K562 (cell line): ENCODE measurements at regions not wholly inside any gene's neighbourhood (a gene's known extent, or its start where the extent isn't known, plus 50 kb on each side); places are given as distances from the start of the nearest gene placed in this dataset.

Source experiments
- ATAC-seq: fragments of 200-7000 bp; cut with Tn5 transposase; 3 replicates; pipeline ENCODE4 v1.9.1; 2020; ENCODE audit warnings: moderate library complexity
- BruUV-seq: library from RNA; stranded (reverse); fragments of 400-500 nt; replicated peaks from 2 replicates; lab custom pipeline; 2021; lab: Mats Ljungman, UMichigan
- CTCF ChIA-PET: fragments of 300-600 bp; formaldehyde crosslinking; extraction: SDS; loops from one replicate; lab custom pipeline; 2021; ENCODE audit warnings: low intra/inter-chr PET ratio; lab: Yijun Ruan, JAX
- POLR2A ChIA-PET: fragments of 300-600, 350-650 bp; sonication (Branson Sonifier 250); formaldehyde crosslinking; extraction: SDS; loops from one replicate; lab custom pipeline; 2021; ENCODE audit warnings: antibody characterized with exemption, inconsistent platforms; lab: Yijun Ruan, JAX
- DNase-seq, 4 experiments: peaks; one replicate each; pipeline versions ENCODE4 v3.0.0 to v3.0.0-alpha.2; 2011 to 2018; ENCODE audit warnings: low spot score in 3 of 4, mixed read lengths in 3 of 4; ENCODE audit errors: extremely low read depth in 1 of 4
- FAIRE-seq: peaks from 2 replicates; lab custom pipeline; 2011; peaks lifted over from hg19 to GRCh38; lab: Jason Lieb, UNC
- H2AFZ ChIP-seq: 2 replicates; pipeline ENCODE4 v1.6.0; 2011; ENCODE audit warnings: low read depth, low read length, control low read depth, inconsistent platforms
- H3K27ac ChIP-seq: fragments of 200-600 bp; 3 replicates; pipeline ENCODE4 v1.8.0; 2011; ENCODE audit warnings: low read depth, mild to moderate bottlenecking, control low read depth, inconsistent platforms, low read length, moderate library complexity, mixed read lengths; ENCODE audit errors: extremely low read depth
- H3K27me3 ChIP-seq, 2 experiments: fragments of 300-600 bp in 1 of 2; 2 replicates in 1 of 2; 3 replicates in 1 of 2; pipeline versions ENCODE4 v1.6.0 to v1.8.0; 2011; ENCODE audit warnings: inconsistent platforms in 2 of 2, low read length in 2 of 2, mild to moderate bottlenecking in 1 of 2, mixed read lengths in 1 of 2, moderate library complexity in 1 of 2; ENCODE audit not compliant: control insufficient read depth in 2 of 2, insufficient read depth in 2 of 2
- H3K36me3 ChIP-seq: fragments of 300-600 bp; 3 replicates; pipeline ENCODE4 v1.8.0; 2011; ENCODE audit warnings: mild to moderate bottlenecking, low read length, inconsistent platforms; ENCODE audit not compliant: control insufficient read depth, insufficient read depth
- H3K4me1 ChIP-seq, 2 experiments: fragments of 200-600 bp in 1 of 2; replicated peaks in 1 of 2; 2 replicates in 1 of 2; 3 replicates in 1 of 2; pipeline versions ENCODE4 v1.5.1 to v1.8.0; 2011; ENCODE audit warnings: inconsistent platforms in 2 of 2, low read length in 2 of 2, mild to moderate bottlenecking in 1 of 2, mixed read lengths in 1 of 2, moderate library complexity in 1 of 2; ENCODE audit not compliant: control insufficient read depth in 2 of 2, insufficient read depth in 2 of 2
- H3K4me2 ChIP-seq: 2 replicates; pipeline ENCODE4 v1.6.1; 2011; ENCODE audit warnings: low read length, control low read depth, inconsistent platforms, mixed read lengths; ENCODE audit not compliant: insufficient read depth
- H3K4me3 ChIP-seq: fragments of 200-600 bp; sonication (generic), shearing (Covaris generic); 2 replicates; pipeline ENCODE4 v1.5.1; 2016; ENCODE audit warnings: control low read depth, inconsistent platforms
- H3K79me2 ChIP-seq: fragments of 200-600 bp; 3 replicates; pipeline ENCODE4 v1.8.0; 2011; ENCODE audit warnings: low read length, inconsistent platforms; ENCODE audit not compliant: control insufficient read depth, insufficient read depth
- H3K9ac ChIP-seq, 2 experiments: 2 replicates each; pipeline versions ENCODE4 v1.6.0 to v1.6.1; 2011; ENCODE audit warnings: low read depth in 2 of 2, low read length in 2 of 2, control low read depth in 1 of 2, inconsistent platforms in 1 of 2, mild to moderate bottlenecking in 1 of 2, mixed read lengths in 1 of 2; ENCODE audit not compliant: insufficient read depth in 1 of 2
- H3K9me1 ChIP-seq: one replicate; pipeline ENCODE4 v1.6.0; 2011; ENCODE audit warnings: inconsistent platforms, mild to moderate bottlenecking, low read length, moderate library complexity; ENCODE audit not compliant: control insufficient read depth, insufficient read depth
- H3K9me3 ChIP-seq: replicated peaks from 2 replicates; pipeline ENCODE4 v1.5.1; 2011; ENCODE audit warnings: low read depth, low read length, inconsistent platforms; ENCODE audit not compliant: control insufficient read depth, insufficient read depth
- H4K20me1 ChIP-seq: replicated peaks from 2 replicates; pipeline ENCODE4 v1.6.1; 2011; ENCODE audit warnings: low read length, inconsistent platforms, mixed read lengths; ENCODE audit not compliant: control insufficient read depth, insufficient read depth
- E2F3 ChIP-seq: fragments of 250-450 bp; sonication (Bioruptor Pico); IDR thresholded peaks from 2 replicates; pipeline ENCODE4 v1.4.0; 2020; ENCODE audit warnings: mild to moderate bottlenecking
- FOXA3 ChIP-seq, 2 experiments: fragments of 450-650 bp in 1 of 2; sonication (generic) in 1 of 2; formaldehyde crosslinking; IDR thresholded peaks in 1 of 2; conservative IDR thresholded peaks in 1 of 2; 2 replicates each; pipeline versions ENCODE4 v1.4.0 to v1.8.0; 2020 to 2022; ENCODE audit warnings: mild to moderate bottlenecking in 2 of 2, missing genetic modification reagents in 1 of 2
- FOXP4 ChIP-seq: sonication (generic); formaldehyde crosslinking; IDR thresholded peaks from 2 replicates; pipeline ENCODE4 v1.8.0; 2022; ENCODE audit warnings: mild to moderate bottlenecking, missing genetic modification reagents, borderline replicate concordance
- GTF3C2 ChIP-seq: IDR thresholded peaks from 3 replicates; pipeline ENCODE4 v1.6.1; 2011; ENCODE audit warnings: borderline replicate concordance, mild to moderate bottlenecking, moderate library complexity; ENCODE audit not compliant: insufficient read length; ENCODE audit errors: extremely low read depth
- HCFC1 ChIP-seq: IDR thresholded peaks from 2 replicates; pipeline ENCODE4 v1.6.1; 2012; ENCODE audit warnings: low read depth, low read length, improper control_type of control experiment
- HDAC1 ChIP-seq, 2 experiments: fragments of 450-650 bp; IDR thresholded peaks; 2 replicates each; pipeline ENCODE4 v1.6.1; 2016 to 2017; ENCODE audit warnings: inconsistent platforms in 1 of 2, mild to moderate bottlenecking in 1 of 2, moderate library complexity in 1 of 2
- MAFK ChIP-seq: IDR thresholded peaks from 2 replicates; pipeline ENCODE4 v1.6.1; 2011; ENCODE audit warnings: low read length, improper control_type of control experiment
- NR4A1 ChIP-seq, 2 experiments: fragments of 250-450 bp in 1 of 2; fragments of 450-650 bp in 1 of 2; sonication (Bioruptor Pico) in 1 of 2; IDR thresholded peaks; 2 replicates each; pipeline versions ENCODE4 v1.4.0 to v1.6.1; 2016 to 2020; ENCODE audit warnings: mild to moderate bottlenecking in 2 of 2, missing compliant biosample characterization in 1 of 2, missing genetic modification characterization in 1 of 2, moderate library complexity in 1 of 2
- RFX1 ChIP-seq: fragments of 450-650 bp; IDR thresholded peaks from 2 replicates; pipeline ENCODE4 v1.6.1; 2016; ENCODE audit warnings: mild to moderate bottlenecking, moderate library complexity
- TAF1 ChIP-seq: IDR thresholded peaks from 2 replicates; pipeline ENCODE4 v1.6.1; 2011; ENCODE audit warnings: mild to moderate bottlenecking, low read length, moderate library complexity; ENCODE audit not compliant: insufficient read depth, control insufficient read depth, severe bottlenecking; ENCODE audit errors: extremely low read depth
- TFAM ChIP-seq: fragments of 250-450 bp; sonication (Bioruptor Pico); conservative IDR thresholded peaks from 2 replicates; pipeline ENCODE4 v1.5.0; 2021; ENCODE audit warnings: mild to moderate bottlenecking, moderate library complexity
- ZNF316 ChIP-seq: fragments of 450-650 bp; IDR thresholded peaks from 2 replicates; pipeline ENCODE4 v1.6.1; 2016
- ZNF41 ChIP-seq: fragments of 250-450 bp; sonication (Bioruptor Pico); conservative IDR thresholded peaks from 2 replicates; pipeline ENCODE4 v1.4.0; 2020; ENCODE audit warnings: mild to moderate bottlenecking
- ZNF431 ChIP-seq: sonication (generic); formaldehyde crosslinking; IDR thresholded peaks from 2 replicates; pipeline ENCODE4 v1.8.0; 2022; ENCODE audit warnings: mild to moderate bottlenecking, missing genetic modification reagents
- WGBS: fragments of 100-300 bp; shearing (Covaris generic); methylation state at CpG from one replicate; pipeline ENCODE4 v1.1.6; 2016; ENCODE audit warnings: low coverage, mixed read lengths; ENCODE audit not compliant: insufficient coverage; ENCODE audit errors: missing lambda C conversion rate; 5-methylcytosine and 5-hydroxymethylcytosine counted together
- in situ Hi-C: fragments of 300-500 bp; cut with MboI; formaldehyde crosslinking; loops from 4 replicates; pipeline ENCODE4 v1.15.0; 2018; ENCODE audit warnings: inconsistent platforms, mixed read lengths
- intact Hi-C: fragments of 100-400 bp; cut with micrococcal nuclease; formaldehyde crosslinking; loops from 2 replicates; pipeline ENCODE4 v1.14.2; 2022
- TF ChIP-seq, protein P1 (sequence below): fragments of 250-450 bp; sonication (Bioruptor Pico); IDR thresholded peaks from 2 replicates; pipeline ENCODE4 v1.8.0; 2021; ENCODE audit warnings: mild to moderate bottlenecking, moderate library complexity

DNA sequence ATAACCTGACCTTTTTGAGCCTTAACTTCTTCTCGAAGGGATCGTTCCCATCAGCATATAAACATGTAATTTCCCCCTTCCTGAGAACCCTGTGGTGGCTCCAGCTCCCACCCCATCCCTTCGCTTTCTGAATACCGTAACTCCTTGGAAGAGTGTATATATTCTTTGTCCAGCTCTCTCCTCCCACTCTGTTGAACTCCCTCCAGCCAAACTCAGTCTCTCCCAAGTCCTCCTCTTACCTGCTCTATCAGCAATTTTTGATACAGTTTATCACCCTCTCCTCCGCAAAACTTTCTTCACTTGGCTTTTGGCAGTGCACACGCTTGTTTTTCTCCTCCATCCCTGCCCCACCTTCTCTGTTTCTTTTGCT lies 109.9 kb upstream of the SLC25A33 start:
- Histone ChIP-seq H3K36me3 (no peaks in the 10 kb centered on the region), H3K9ac (peak overlapping the region; percentile 1 to 60; a peak in 3 of 4 replicates), H3K9me3 (peaks cover 4% of the 10 kb centered on the region; the same call in 1 of the 2 replicates), H3K4me1 (peaks cover 5 to 10% of the 10 kb centered on the region in 2 experiments; a peak in 3 of 5 replicates), H4K20me1 (no peaks in the 10 kb centered on the region), H3K4me2 (peak overlapping the region; percentile 91), H2AFZ (peak overlapping the region; percentile 96), H3K4me3 (peak overlapping the region; percentile 41), H3K27ac (peak overlapping the region; percentile 57), H3K9me1 (no peaks in the 10 kb centered on the region), H3K79me2 (no peaks in the 10 kb centered on the region), H3K27me3 (peaks cover 16 to 19% of the 10 kb centered on the region in 2 experiments)
- ATAC-seq, result no peak; the same call in 2 of the 3 replicates
- in situ Hi-C loops (no loop called here), intact Hi-C loops (no loop called here)
- BruUV-seq, result TSS peak; percentile 99
- ChIA-PET CTCF (interaction anchor here (0.5 kb wide), 1 partner anchor 1082 kb away, joined by 3 read pairs; no protein-coding TSS in a partner anchor), POLR2A (interaction anchor here (1.1 kb wide), 1 partner anchor 26 kb away, joined by 3 read pairs; no protein-coding TSS in a partner anchor)
- no peak for FAIRE-seq
- no peak for DNase-seq
- WGBS, result 38% methylated on average over 6 of the region's 6 CpGs
- TF ChIP-seq TFAM (no peak), ZNF41 (CRISPR knock-in tag) (no peak), FOXA3 (CRISPR knock-in tag; conservative IDR thresholded peaks at IDR 0.05 in 1 of 2, IDR thresholded peaks at IDR 0.05 in 1 of 2) (no peak), ZNF431 (CRISPR knock-in tag) (0 out of 2 replicates have a peak, but pooled peaks have one; percentile 47), NR4A1 (CRISPR knock-in tag; IDR thresholded peaks at IDR 0.05) (no peak), NR4A1 (tag; IDR thresholded peaks at IDR 0.05) (no peak), E2F3 (no peak), RFX1 (no peak), FOXP4 (CRISPR knock-in tag) (no peak), TAF1 (no peak), HCFC1 (no peak), HDAC1 (IDR thresholded peaks at IDR 0.05) (no peak), ZNF316 (peak; percentile 86), MAFK (no peak), GTF3C2 (no peak)
- TF ChIP-seq, protein P1, sequence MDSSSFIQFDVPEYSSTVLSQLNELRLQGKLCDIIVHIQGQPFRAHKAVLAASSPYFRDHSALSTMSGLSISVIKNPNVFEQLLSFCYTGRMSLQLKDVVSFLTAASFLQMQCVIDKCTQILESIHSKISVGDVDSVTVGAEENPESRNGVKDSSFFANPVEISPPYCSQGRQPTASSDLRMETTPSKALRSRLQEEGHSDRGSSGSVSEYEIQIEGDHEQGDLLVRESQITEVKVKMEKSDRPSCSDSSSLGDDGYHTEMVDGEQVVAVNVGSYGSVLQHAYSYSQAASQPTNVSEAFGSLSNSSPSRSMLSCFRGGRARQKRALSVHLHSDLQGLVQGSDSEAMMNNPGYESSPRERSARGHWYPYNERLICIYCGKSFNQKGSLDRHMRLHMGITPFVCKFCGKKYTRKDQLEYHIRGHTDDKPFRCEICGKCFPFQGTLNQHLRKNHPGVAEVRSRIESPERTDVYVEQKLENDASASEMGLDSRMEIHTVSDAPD (CRISPR knock-in tag), result no peak
